SK-N-SH (cell line): ENCODE measurements at regions not wholly inside any gene's neighbourhood (a gene's known extent, or its start where the extent isn't known, plus 50 kb on each side); places are given as distances from the start of the nearest gene placed in this dataset.

Source experiments
- CTCF ChIA-PET: fragments of 300-600, 350-600 bp; formaldehyde crosslinking; extraction: SDS; loops from one replicate; lab custom pipeline; 2021; lab: Yijun Ruan, JAX
- POLR2A ChIA-PET: fragments of 350-600 bp; sonication (Branson Sonifier 250); formaldehyde crosslinking; extraction: SDS; loops from one replicate; lab custom pipeline; 2020; ENCODE audit warnings: antibody characterized with exemption, inconsistent platforms; lab: Yijun Ruan, JAX
- DNase-seq: peaks from one replicate; pipeline ENCODE4 v3.0.0; 2012
- H2AFZ ChIP-seq: fragments of 200-600 bp; sonication (generic); 2 replicates; pipeline ENCODE4 v1.8.1; 2016; ENCODE audit warnings: antibody characterized with exemption, mild to moderate bottlenecking, low read depth
- H3F3A ChIP-seq: fragments of 200-600 bp; sonication (generic); replicated peaks from 2 replicates; pipeline ENCODE3; 2016; ENCODE audit warnings: antibody characterized with exemption, mild to moderate bottlenecking; ENCODE audit not compliant: insufficient read depth
- H3K27ac ChIP-seq, 2 experiments: fragments of 200-500 bp in 1 of 2; fragments of 200-600 bp in 1 of 2; sonication (Bioruptor generic) in 1 of 2; sonication (generic), shearing (Covaris generic) in 1 of 2; 2 replicates each; pipeline versions ENCODE4 v1.5.1 to v1.6.1; 2014 to 2016; ENCODE audit warnings: low read depth in 2 of 2, inconsistent platforms in 1 of 2, low read length in 1 of 2, mild to moderate bottlenecking in 1 of 2, mixed read lengths in 1 of 2
- H3K27me3 ChIP-seq: fragments of 200-600 bp; sonication (generic), shearing (Covaris generic); 2 replicates; pipeline ENCODE4 v1.6.1; 2016; ENCODE audit warnings: mixed run types; ENCODE audit not compliant: insufficient read depth
- H3K36me3 ChIP-seq, 2 experiments: fragments of 200-500 bp in 1 of 2; fragments of 200-600 bp in 1 of 2; sonication (Bioruptor generic) in 1 of 2; sonication (generic) in 1 of 2; replicated peaks in 1 of 2; 2 replicates each; pipeline versions ENCODE3 to v1.5.1; 2014 to 2016; ENCODE audit warnings: low read length in 1 of 2, mild to moderate bottlenecking in 1 of 2; ENCODE audit not compliant: insufficient read depth in 2 of 2, control insufficient read depth in 1 of 2
- H3K4me1 ChIP-seq, 2 experiments: fragments of 200-500 bp in 1 of 2; fragments of 200-600 bp in 1 of 2; sonication (Bioruptor generic) in 1 of 2; sonication (generic), shearing (Covaris generic) in 1 of 2; 2 replicates each; pipeline versions ENCODE4 v1.5.1 to v1.6.1; 2014 to 2016; ENCODE audit warnings: low read depth in 1 of 2, low read length in 1 of 2, mixed run types in 1 of 2; ENCODE audit not compliant: insufficient read depth in 2 of 2, control insufficient read depth in 1 of 2
- H3K4me2 ChIP-seq: fragments of 200-600 bp; sonication (generic), shearing (Covaris generic); 2 replicates; pipeline ENCODE4 v1.6.1; 2017; ENCODE audit warnings: mixed run types
- H3K4me3 ChIP-seq, 2 experiments: fragments of 200-500 bp in 1 of 2; fragments of 200-600 bp in 1 of 2; sonication (Bioruptor generic) in 1 of 2; sonication (generic), shearing (Covaris generic) in 1 of 2; 2 replicates each; pipeline versions ENCODE4 v1.5.1 to v1.8.1; 2014 to 2016; ENCODE audit warnings: low read depth in 2 of 2, inconsistent platforms in 1 of 2, low read length in 1 of 2, mild to moderate bottlenecking in 1 of 2, mixed read lengths in 1 of 2, moderate library complexity in 1 of 2
- H3K79me2 ChIP-seq: fragments of 200-600 bp; sonication (generic); 2 replicates; pipeline ENCODE4 v1.8.1; 2017; ENCODE audit warnings: mild to moderate bottlenecking; ENCODE audit not compliant: insufficient read depth
- H3K9ac ChIP-seq: fragments of 200-600 bp; sonication (generic); 2 replicates; pipeline ENCODE4 v1.6.1; 2017; ENCODE audit warnings: mixed run types
- H3K9me2 ChIP-seq: fragments of 200-600 bp; sonication (generic); 2 replicates; pipeline ENCODE4 v1.6.1; 2017; ENCODE audit warnings: mixed run types
- H3K9me3 ChIP-seq: fragments of 200-600 bp; sonication (generic); 2 replicates; pipeline ENCODE4 v1.6.1; 2017; ENCODE audit warnings: mixed run types, mild to moderate bottlenecking, moderate library complexity
- H4K20me1 ChIP-seq: fragments of 200-600 bp; sonication (generic); 2 replicates; pipeline ENCODE4 v1.6.1; 2017; ENCODE audit warnings: mild to moderate bottlenecking, mixed run types; ENCODE audit not compliant: insufficient read depth
- CHD2 ChIP-seq: fragments of 150-350 bp; IDR thresholded peaks from 2 replicates; pipeline ENCODE4 v1.6.1; 2018; ENCODE audit warnings: low read length; ENCODE audit not compliant: partially characterized antibody
- CTCF ChIP-seq: fragments of 200-600 bp; sonication (generic); IDR thresholded peaks from 2 replicates; pipeline ENCODE4 v1.6.1; 2017; ENCODE audit warnings: antibody characterized with exemption, mild to moderate bottlenecking, moderate library complexity
- ELF1 ChIP-seq: IDR thresholded peaks from 2 replicates; pipeline ENCODE4 v1.4.0; 2012
- EP300 ChIP-seq, 2 experiments: IDR thresholded peaks; 2 replicates each; pipeline versions ENCODE4 v1.4.0 to v1.6.1; 2012; ENCODE audit warnings: borderline replicate concordance in 1 of 2, low read depth in 1 of 2, low read length in 1 of 2
- GABPA ChIP-seq: IDR thresholded peaks from 2 replicates; pipeline ENCODE4 v1.4.0; 2012; ENCODE audit warnings: low read depth, mild to moderate bottlenecking
- GATA2 ChIP-seq: sonication (generic); formaldehyde crosslinking; IDR thresholded peaks from 2 replicates; pipeline ENCODE4 v1.5.0; 2020; ENCODE audit warnings: mild to moderate bottlenecking, missing genetic modification reagents
- JUND ChIP-seq: IDR thresholded peaks from 2 replicates; pipeline ENCODE4 v1.4.0; 2012
- NFIC ChIP-seq: IDR thresholded peaks from 2 replicates; pipeline ENCODE4 v1.4.0; 2012; ENCODE audit warnings: borderline replicate concordance
- NRF1 ChIP-seq: IDR thresholded peaks from 2 replicates; pipeline ENCODE4 v1.6.1; 2012; ENCODE audit warnings: low read depth, mild to moderate bottlenecking, low read length
- PBX3 ChIP-seq: IDR thresholded peaks from 2 replicates; pipeline ENCODE4; 2012
- POLR2AphosphoS5 ChIP-seq: IDR thresholded peaks from 2 replicates; pipeline ENCODE4 v1.6.1; 2012; ENCODE audit warnings: low read depth, low read length
- RAD21 ChIP-seq: IDR thresholded peaks from 2 replicates; pipeline ENCODE4 v1.6.1; 2012; ENCODE audit warnings: mild to moderate bottlenecking, low read length
- RFX5 ChIP-seq: IDR thresholded peaks from 2 replicates; pipeline ENCODE4 v1.6.1; 2012; ENCODE audit warnings: mild to moderate bottlenecking, improper control_type of control experiment, low read length
- SMC3 ChIP-seq: IDR thresholded peaks from 2 replicates; pipeline ENCODE4 v1.6.1; 2012; ENCODE audit warnings: low read depth, low read length, improper control_type of control experiment
- TAF1 ChIP-seq: IDR thresholded peaks from 2 replicates; pipeline ENCODE4 v1.6.1; 2012; ENCODE audit warnings: low read depth, mild to moderate bottlenecking, low read length, moderate library complexity, borderline replicate concordance
- TCF12 ChIP-seq: IDR thresholded peaks from 2 replicates; pipeline ENCODE4 v1.4.0; 2012
- USF1 ChIP-seq: IDR thresholded peaks from 2 replicates; pipeline ENCODE4 v1.4.0; 2012; ENCODE audit warnings: low read depth, borderline replicate concordance
- USF2 ChIP-seq: fragments of 150-350 bp; IDR thresholded peaks from 2 replicates; pipeline ENCODE4 v1.6.1; 2017; ENCODE audit warnings: antibody characterized with exemption, low read length, low read depth, borderline replicate concordance
- YY1 ChIP-seq: IDR thresholded peaks from 2 replicates; pipeline ENCODE4 v1.4.0; 2012; ENCODE audit warnings: low read depth, mild to moderate bottlenecking
- WGBS: methylation state at CpG from one replicate; pipeline ENCODE4 v1.1.6; 2017; ENCODE audit warnings: low lambda C conversion rate; 5-methylcytosine and 5-hydroxymethylcytosine counted together
- TF ChIP-seq, protein P1 (sequence below): IDR thresholded peaks from 2 replicates; pipeline ENCODE4 v1.6.1; 2012; ENCODE audit warnings: mild to moderate bottlenecking, low read depth, low read length, moderate library complexity

DNA sequence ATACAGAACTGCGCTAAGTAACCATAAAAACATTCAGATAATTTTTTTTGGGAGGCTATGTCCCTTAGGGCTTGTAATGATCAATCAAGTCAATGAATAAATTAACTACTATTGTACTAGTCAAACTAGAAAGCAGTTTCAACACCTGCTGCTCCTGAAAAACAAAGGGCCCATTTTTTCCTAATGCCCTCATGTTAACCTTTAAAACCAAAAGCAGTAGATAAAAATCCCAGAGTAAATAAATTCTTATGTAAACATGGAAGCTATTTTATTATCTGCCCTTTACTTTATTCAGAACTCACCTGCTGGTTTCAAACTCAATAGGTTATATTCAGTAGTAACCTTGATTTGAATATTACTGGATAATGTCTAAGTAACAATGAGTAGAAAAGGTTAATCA, 159.5 kb upstream of the STARD13 start:
- Histone ChIP-seq H2AFZ (no peak overlapping the region), H4K20me1 (no peaks in the 10 kb centered on the region), H3K4me3 (no peak overlapping the region), H3K4me2 (no peak overlapping the region), H3K9me3 (no peaks in the 10 kb centered on the region; the same call in 1 of the 2 replicates), H3K79me2 (no peaks in the 10 kb centered on the region), H3K4me1 (peaks cover 0 to 5% of the 10 kb centered on the region in 2 experiments; a peak in 2 of 4 replicates), H3K27ac (no peak overlapping the region), H3K36me3 (no peaks in the 10 kb centered on the region), H3K9ac (no peak overlapping the region), H3K9me2 (no peaks in the 10 kb centered on the region), H3F3A (no peaks in the 10 kb centered on the region), H3K27me3 (no peaks in the 10 kb centered on the region)
- no peak for TF ChIP-seq NFIC
- TF ChIP-seq JUND, result no peak
- TF ChIP-seq CTCF, result no peak
- no peak for TF ChIP-seq TAF1
- no peak for TF ChIP-seq EP300 (IDR thresholded peaks at IDR 0.05; ENCODE audit: borderline replicate concordance in 1 of 2, low read depth in 1 of 2, low read length in 1 of 2)
- no peak for TF ChIP-seq PBX3
- TF ChIP-seq NRF1, result no peak
- TF ChIP-seq GABPA, result no peak
- no peak for TF ChIP-seq TCF12
- TF ChIP-seq SMC3, result no peak
- CTCF ChIA-PET, result no interaction called here
- whole genome bisulfite sequencing, result 100% methylated on average over 1 of the region's 1 CpG
- POLR2A ChIA-PET, result no interaction called here
- DNase-seq, result no peak

DNA sequence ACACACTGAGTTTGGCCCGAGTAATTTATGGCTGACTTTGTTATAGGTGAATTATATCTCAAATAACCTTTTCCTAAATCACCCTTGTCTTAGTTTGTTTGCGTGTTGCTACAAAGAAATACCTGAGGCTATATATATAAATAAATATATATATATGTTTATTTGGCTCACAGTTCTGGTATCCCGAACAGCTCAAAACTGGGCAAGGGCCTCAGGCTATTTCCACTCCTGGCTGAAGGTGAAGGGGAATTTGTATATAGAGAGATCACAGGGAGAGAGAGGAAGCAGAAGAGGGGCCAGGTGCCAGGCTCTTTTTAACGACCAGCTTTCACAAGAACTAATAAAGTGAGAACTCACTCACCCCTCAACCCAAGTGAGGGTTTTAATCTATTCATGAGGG, 159.9 kb upstream of the STARD13 start:
- ChIA-PET CTCF (no interaction called here), POLR2A (no interaction called here)
- Histone ChIP-seq H3K9me2 (no peaks in the 10 kb centered on the region), H3K4me3 (no peak overlapping the region), H3K9me3 (no peaks in the 10 kb centered on the region; the same call in 1 of the 2 replicates), H3K4me1 (peaks cover 0 to 5% of the 10 kb centered on the region in 2 experiments; a peak in 2 of 4 replicates), H3K27ac (no peak overlapping the region), H4K20me1 (no peaks in the 10 kb centered on the region), H3K27me3 (no peaks in the 10 kb centered on the region), H3K36me3 (no peaks in the 10 kb centered on the region), H3K79me2 (no peaks in the 10 kb centered on the region), H3K4me2 (no peak overlapping the region), H3F3A (no peaks in the 10 kb centered on the region), H3K9ac (no peak overlapping the region), H2AFZ (no peak overlapping the region)
- DNase-seq, result no peak
- 89% methylated on average over 4 of the region's 4 CpGs for WGBS
- TF ChIP-seq GATA2 (CRISPR knock-in tag) (no peak), YY1 (no peak), RFX5 (no peak), USF2 (no peak), POLR2AphosphoS5 (no peak), GABPA (no peak), PBX3 (no peak), USF1 (no peak), RAD21 (no peak), NRF1 (no peak), CHD2 (no peak), ELF1 (no peak)
- TF ChIP-seq, protein P1, sequence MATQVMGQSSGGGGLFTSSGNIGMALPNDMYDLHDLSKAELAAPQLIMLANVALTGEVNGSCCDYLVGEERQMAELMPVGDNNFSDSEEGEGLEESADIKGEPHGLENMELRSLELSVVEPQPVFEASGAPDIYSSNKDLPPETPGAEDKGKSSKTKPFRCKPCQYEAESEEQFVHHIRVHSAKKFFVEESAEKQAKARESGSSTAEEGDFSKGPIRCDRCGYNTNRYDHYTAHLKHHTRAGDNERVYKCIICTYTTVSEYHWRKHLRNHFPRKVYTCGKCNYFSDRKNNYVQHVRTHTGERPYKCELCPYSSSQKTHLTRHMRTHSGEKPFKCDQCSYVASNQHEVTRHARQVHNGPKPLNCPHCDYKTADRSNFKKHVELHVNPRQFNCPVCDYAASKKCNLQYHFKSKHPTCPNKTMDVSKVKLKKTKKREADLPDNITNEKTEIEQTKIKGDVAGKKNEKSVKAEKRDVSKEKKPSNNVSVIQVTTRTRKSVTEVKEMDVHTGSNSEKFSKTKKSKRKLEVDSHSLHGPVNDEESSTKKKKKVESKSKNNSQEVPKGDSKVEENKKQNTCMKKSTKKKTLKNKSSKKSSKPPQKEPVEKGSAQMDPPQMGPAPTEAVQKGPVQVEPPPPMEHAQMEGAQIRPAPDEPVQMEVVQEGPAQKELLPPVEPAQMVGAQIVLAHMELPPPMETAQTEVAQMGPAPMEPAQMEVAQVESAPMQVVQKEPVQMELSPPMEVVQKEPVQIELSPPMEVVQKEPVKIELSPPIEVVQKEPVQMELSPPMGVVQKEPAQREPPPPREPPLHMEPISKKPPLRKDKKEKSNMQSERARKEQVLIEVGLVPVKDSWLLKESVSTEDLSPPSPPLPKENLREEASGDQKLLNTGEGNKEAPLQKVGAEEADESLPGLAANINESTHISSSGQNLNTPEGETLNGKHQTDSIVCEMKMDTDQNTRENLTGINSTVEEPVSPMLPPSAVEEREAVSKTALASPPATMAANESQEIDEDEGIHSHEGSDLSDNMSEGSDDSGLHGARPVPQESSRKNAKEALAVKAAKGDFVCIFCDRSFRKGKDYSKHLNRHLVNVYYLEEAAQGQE, result no peak
